ENCODE measurements at regions not wholly inside any gene's neighbourhood (a gene's known extent, or its start where the extent isn't known, plus 50 kb on each side); places are given as distances from the start of the nearest gene placed in this dataset.

DNA sequence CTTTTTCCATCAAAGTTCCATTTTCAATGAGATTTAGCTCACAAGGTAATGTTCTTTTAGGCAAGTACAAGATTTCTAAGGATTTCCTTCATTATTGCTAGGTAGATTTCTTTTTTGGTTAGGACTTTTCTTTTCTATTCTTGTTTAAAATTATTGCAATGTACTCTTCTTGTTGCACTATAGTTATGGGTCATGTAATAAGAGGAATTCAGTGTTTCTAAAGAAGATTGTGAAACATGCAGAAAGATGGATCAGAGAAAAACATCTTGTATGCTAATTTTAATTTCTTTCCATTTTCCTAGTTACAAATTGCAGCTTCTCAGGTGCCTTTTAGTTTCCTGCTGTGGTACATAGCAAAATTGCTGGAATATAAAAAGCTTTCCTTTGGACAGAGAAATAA, 56.1 kb downstream of the BTG1 start:
- DNase-seq (ENCODE audit: low spot score): no peak

DNA sequence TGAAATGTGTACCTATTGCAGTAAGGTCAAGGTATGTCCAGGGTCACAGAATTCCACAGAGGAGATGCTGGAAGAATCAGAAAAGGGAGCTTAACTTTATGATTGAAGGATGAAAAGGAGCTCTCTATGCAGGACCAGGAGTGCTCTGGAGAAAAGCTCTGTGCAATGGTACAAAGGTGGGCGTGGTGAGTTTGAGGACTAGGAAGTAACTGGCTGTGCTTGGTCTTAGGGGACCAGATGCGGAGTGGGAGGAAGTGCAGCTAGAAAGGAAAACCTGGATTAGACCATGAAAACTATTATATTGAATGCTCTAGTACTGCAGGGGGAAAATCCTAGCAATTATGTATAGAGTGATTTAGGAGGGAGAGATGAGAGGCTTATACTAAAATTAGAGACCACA, 56.8 kb downstream of the BTG1 start:
- DNase-seq (ENCODE audit: low spot score): no peak

DNA sequence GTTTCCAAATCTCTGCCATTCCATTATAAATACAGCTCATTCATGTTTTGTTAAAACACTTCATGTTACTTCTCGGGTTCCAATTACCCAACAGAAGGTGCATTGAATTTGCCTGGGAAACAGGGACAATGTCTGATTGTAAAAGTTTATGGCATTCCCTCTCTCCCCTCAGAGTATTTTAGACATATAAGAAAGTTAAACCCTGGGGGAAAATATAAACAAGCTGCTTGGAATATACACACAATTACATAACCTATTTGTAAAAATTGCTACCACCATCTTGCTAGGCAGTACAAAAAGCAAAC, 60.0 kb downstream of the BTG1 start:
- DNase-seq (ENCODE audit: low spot score): no peak

DNA sequence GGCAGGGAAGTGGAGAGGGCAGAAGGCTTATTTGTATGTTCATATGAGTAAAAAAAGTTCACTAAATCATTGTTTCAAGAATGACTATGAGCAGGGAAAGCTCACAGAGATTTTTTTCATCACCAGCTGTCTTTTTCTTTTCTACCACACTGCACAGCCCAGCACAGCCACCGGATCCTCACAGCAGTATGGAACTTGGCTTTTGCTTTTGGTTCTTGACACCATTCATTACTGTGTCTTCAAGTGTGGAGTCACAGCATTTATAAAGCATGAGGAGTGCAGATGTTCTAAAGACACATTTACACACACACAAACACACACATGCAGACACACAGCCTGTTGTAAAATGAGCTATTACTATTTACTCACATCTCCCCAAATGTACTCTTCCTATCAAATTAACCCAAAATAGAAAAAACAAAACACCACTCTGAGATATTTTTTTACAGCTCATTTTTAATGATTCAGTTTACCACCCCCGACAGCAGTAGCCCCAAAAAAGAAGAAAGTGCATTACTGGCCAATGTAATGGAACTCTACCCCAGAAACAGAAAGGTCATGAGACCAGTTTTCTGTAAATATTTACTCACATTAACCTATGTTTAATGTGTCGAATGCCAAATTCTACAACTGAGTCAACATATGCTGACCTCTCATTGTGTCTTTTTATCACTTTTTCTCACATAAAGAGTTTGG, 60.5 kb downstream of the BTG1 start:
- DNase-seq (ENCODE audit: low spot score): no peak

DNA sequence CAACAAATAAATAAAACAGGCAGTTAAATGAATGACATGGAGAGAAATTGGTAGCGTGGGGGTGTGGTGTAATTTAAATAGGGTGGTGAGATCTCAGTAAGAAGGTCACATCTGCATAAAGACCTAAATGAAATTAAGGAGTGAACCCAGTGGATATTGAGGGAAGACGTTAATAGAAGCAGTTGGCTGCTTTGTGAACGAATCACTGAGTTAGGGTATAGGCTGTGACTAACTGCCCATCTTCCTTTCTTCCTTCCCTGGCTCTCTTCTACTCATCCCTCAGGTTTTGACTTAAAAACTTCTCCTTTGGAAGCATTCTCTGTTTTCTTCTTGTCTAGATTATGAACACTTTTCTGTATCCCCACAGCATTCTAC, 64.7 kb downstream of the BTG1 start:
- DNase-seq (ENCODE audit: low spot score): no peak

DNA sequence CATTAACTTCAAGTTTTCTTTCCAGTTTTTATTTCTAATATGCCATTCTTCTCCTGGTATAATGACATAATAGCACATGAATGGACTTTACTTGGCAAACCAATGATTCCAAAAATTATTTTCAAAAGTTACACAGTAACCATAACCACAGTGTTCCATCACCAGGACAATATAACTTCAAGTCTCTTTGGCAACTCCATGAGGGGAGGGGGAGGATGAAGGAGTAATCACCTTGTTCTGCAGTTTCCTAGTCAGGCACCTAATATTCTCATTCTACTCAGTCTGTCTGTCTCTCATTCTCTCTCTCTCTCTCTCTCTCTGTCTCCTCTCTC, 66.6 kb downstream of the BTG1 start:
- no peak for DNase-seq (ENCODE audit: low spot score)

DNA sequence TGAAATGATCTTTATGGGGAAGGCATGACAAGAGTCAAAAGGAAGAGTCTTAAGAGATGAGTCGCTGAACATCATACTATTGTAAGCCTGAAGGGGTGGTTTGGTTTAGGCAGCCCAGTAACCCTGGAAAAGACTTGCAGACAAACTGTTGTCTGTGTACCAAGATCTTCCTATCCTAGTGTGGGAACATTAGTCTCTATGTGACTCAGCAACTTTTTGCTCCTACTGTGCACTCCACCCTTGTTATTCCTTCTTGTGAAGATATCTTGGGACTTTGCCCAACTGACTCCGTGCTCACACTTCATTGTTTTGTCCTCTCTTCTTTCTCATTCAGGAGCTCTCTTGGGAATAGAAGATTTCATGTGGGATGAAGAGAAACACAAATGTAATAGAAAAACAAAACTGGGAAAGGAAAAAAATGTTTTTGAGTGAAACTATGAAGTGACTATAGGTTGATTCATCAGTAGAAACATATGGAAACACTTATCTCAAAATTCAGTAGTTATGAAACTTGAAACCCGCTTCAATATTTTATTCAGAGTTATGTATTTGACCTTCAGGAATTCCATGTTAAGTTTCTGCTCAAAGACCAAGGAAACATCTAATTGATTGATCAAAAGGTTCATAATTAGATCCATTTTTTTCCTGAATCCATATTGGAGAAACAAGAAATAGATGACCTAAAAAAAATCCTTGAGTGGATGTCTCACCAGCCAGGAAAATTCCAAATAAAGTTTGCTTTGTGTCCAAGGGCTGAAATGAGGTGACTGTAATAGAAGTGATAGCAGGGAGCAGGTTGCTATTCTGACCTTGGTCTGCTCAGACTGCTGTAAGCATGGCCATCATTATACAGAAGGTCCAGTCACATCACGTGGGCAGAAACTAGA, 67.2 kb downstream of the BTG1 start:
- DNase-seq (ENCODE audit: low spot score): no peak

DNA sequence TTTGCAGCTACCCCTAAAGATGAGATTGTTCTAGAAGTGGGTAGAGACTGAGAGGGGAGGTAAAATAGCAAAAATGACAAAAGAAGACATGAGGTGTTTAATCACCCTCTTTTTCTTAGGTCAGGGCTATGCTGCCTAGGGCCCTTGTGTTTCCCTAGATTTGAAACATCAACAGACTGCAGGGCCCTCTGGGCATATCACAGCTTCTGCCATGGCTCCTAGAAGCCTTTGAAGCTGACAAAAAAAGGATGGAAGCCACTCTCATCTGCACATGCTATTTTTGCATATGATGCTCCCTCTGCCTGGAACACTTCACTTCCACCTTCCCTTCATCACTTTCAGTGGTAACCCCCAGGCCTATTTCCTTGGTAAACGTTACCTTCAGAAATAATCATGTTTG, 68.1 kb downstream of the BTG1 start:
- DNase-seq (ENCODE audit: low spot score): no peak

DNA sequence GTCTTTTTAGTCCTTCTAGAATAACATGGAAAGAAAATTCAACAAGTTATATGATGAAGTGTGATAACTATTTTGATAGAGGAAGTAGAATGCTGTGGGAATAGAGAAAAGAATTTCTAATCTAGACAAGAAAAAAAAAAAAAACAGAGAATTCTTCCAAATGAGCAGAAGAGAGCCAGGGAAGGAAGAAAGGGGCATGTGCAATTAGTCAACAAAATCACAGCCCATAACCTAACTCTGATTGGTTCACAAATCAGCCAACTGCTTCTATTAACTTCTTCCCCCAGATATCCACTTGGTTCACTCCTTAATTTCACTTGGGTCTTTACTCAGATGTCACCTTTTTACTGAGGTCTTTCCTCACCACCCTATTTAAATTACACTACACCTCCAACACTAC, 69.5 kb downstream of the BTG1 start:
- no peak for DNase-seq (ENCODE audit: low spot score)

DNA sequence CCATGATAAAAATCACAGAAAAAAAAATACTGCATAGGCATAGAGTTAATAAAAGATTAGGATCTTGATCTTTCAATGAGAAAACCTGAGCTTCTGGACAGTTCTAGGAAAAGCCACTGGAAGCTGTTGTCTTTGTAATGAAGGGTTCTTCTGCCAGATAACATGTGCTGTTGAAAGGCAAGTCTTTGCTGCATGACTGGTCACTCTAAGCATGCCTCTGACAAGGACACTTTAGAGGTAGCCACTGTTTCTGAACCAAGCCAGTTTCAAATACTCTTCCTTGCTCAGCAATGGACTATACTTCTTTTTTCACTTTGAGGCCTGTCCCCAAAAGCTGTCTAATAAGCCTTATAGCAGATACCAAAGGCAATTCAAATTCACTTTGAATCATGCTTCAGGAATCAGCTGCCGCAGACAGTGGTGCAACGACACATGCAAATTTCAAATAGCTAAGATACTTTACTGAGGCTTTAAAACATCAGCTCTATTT, 70.2 kb downstream of the BTG1 start:
- no peak for DNase-seq (ENCODE audit: low spot score)

DNA sequence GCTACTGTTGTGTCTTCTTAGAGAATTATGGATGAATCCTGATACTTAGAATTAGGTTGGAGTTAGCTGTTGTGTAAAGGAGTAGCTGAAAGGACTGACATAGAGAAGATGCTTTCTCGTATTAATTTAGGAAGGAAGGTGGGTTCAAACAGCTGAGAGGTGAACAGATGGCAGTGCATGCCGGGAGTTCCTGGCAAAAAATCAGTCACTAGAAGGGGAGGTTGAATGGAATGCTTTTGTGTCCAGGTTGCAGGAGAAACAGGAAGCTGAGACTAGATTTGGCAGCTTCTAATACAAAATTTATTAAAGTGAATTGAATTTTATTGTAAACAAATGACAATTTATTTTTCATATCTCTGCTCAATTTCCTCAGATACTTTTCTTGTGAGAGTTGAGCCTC, 70.8 kb downstream of the BTG1 start:
- DNase-seq (ENCODE audit: low spot score): no peak

DNA sequence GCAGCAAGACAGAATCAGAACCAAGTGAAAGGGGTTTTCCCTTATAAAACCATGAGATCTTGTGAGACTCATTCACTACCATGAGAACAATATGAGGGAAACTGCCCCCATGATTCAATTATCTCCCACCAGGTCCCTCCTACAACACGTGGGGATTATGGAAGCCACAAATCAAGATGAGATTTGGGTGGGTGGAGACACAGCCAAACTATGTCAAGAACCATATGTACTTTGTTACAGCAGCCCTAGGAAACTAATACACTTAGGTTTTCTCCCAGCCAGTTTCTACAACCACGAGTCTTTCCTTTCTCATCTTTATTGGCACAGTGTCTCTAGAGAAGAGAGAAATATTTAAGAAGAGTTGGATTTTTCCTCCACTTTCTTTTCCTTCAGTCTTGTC, 72.6 kb downstream of the BTG1 start:
- DNase-seq (ENCODE audit: low spot score): no peak

DNA sequence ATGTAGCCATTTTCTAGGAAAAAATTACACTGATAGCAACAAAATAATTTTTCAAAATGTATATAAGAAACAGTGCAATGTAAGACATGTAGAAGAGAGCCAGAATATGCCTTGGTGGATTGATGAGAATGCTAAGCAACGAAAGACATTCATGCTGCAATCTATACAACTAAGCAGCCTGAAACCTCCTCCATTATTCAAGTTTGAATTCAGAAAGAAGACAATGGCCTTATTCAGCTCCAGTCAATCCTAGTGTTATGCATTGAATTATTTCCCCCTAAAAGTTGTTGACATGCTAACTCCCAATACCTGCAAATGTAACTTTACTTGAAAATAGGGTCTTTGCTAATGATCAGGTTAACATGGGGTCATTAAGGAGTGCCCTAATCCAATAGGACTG, 73.5 kb downstream of the BTG1 start:
- DNase-seq (ENCODE audit: low spot score): no peak

DNA sequence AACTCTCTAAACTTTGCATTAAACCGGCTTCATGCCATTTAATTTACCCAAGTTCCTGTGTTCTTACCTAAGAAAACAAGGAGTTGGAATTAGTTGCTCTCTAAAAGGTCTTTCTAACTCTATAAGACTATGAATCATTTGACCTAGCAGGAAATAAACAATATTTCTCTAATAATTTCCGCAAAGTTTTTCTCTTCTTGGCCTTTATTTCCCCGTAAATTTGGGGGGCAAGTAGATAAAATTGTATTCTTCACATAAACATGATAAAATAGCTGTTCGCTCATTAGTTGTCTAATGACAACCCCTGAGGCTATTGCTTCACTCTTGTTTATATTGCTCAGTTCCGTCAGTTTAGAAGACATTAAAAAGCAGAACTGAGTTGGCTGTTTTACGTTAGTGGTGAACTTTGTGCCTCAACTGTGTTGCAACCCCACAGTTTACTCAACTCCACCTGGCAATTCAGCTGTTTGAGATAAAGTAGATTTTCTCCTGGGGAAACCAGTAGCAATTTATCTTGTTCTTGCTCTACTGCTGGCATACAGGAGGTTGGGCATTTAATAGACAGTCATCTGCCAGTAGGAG, 74.7 kb downstream of the BTG1 start:
- DNase-seq (ENCODE audit: low spot score): peak; percentile 76

DNA sequence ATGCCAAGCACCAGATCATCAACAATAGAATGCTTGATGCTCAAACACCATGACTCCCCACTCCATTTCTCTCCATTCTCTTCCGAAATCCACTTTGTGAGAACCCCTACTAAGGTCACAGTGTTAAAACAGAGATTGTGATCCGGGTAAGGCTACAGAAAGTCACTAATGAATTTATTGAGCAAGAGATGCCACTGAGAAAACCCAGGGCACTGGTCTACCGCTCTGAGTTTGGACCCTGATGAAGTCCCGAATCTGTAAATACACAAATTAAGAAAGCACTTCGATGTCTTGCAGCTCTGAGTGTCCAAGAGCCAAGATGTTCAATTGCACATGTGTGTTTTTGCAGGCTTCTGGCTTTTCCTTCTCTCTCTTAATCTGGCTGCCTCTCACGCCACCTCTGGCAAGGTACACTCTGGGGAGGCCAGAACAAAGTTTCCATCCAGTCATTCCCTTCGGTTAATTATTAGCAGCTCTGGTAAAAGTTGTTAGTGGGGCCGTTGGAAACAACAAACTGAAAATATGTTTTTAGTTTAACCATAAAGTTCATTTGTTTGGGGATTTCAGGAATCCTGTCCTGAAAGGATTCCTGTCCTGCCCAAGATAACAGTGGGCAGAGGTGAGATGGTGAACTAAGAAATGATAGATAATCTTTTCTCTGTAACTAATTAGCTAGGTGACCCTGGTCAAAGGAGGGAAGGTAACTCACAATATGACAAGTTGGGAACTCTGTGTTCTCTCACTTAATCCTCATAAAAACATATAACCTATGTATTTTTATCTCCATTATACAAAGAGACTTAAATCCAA, 75.4 kb downstream of the BTG1 start:
- DNase-seq (ENCODE audit: low spot score): peak; percentile 74

DNA sequence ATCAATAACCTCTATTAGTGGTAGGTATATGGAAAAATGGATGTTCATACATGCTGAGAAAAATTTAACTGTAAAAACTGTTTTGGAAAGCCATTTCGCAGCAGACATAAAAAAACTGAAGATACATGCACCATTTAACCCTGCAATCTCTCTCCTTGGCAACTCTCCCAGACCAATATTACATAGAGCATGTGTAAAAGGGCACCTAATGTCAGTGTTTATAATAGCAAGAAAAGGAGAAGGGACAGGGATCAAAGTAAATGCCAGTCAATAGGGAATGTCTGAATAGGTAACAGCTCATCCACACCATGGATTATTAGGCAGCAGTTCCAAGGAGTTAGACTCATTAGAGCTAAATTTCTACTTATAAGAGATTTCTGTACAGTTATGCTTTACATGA, 77.2 kb downstream of the BTG1 start:
- no peak for DNase-seq (ENCODE audit: low spot score)

DNA sequence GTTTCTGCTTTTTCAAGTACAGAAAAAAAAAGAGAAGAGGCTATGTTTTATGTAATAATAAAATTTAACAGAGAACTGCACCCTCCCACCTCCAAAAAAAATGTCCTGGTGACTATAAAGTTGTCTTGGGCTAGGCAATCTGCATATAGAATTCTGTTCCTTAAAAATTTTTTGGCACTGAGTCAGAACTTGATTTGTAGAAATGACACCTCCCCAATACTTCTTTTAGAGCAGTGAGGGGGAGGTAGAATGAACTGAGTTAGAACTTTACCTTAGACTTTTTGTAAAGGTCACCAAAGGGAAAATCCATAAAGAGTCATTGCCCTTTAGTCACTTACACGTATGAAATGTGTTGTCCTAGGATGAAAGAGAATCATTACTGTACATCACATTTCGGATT, 80.0 kb downstream of the BTG1 start:
- no peak for DNase-seq (ENCODE audit: low spot score)

DNA sequence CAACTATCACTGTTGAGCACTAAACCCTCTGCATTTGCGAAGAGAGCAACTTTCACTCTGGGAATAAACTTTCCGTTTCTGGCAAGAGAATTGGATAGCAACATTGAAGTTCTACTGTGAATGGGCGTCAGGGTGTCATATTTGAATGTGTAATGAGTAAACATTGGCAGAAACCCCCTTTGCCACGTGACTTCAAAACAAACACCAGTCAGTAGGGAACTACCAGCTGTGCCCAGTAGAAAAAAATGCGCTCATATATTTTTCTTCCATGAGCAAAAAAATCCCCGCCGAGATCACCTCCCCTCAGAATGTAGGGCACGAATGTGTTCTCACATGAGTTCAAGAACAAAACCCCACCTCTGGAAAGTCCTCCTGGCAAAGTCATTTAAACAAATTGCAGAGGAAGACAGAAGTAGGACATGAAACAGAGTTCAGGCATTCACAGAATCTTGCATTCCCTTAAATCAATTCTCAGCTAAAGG, 80.6 kb downstream of the BTG1 start:
- peak; percentile 59 for DNase-seq (ENCODE audit: low spot score)

DNA sequence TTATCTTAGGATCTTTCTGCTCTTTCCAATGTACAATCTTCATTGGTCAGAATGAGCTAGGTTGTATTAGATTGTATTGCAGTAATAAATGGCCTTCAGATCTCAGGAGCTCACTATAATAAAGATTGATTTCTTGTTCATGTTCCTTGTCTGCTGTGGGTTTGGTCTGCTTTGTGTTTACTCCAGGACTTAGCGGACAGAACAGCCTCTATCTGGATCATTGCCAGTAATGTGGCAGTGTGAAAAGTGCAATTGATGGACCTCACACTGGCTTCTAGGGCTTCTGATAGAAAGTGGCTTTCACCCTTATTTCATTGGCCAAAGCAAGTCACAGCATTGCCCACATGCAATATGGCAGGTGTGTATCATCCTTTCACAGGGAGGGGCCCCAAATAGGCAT, 81.2 kb downstream of the BTG1 start:
- peak; percentile 33 for DNase-seq (ENCODE audit: low spot score)

DNA sequence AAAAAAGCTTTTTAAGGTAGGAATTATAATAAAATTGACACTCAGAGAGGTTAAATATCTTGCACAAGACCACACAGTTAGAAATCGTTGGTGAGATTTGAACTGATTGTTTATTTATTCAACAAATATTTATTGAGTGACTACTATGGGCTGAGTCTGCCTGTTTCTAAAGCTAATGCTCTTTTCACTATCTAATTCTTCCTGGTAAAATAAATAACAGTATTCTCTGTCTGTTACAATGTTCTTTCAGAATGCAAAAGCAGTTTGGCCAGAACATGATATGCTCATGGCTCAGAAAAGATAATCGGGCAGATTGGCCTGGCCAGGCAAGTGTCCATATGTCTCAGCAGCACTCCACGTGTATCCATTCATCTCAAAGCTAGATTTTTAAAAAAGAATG, 82.0 kb downstream of the BTG1 start:
- DNase-seq (ENCODE audit: low spot score): no peak

DNA sequence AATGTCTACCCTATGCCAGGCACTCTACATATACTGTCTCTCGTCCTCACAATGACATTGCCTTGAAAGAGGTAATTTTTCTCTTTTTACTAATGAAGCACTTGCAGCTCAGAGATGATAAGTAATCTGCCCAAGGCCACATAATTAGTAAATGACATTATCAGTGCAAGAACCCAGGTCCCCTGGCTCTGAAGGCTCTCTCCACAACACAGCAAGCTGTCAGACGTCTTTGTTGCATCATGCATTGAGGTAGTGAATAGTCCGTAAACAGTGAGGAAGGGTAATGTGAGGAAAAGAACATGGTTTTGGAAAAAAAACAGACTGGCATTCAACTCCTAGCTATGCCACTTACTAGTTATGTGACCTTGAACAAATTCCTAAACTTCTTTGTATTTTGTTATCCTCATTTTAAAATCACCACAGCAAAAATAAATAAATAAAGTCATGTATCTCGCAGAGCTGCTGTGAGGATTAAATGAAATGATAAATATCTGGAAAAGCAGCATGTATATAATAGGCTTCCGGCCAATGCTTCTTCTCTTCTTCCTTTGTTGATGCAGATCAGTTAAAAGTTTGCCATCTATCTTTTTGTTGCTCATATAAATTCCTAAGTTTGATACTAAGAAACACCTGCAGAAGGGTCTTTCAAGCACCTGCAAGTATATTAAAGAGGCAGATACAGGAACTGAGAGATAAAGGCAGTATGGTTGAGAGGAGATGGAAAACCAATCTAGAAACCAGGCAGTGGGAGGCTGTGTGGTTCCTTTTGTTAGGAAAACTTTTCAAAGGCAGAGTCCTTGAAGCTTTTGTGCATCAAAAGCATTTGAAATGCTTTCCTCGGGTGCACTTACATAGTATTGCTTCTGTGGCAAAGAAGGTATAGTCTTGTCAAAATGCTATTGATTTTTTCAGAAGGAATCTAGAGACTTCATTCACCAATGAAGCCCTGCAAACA, 82.8 kb downstream of the BTG1 start:
- DNase-seq (ENCODE audit: low spot score): no peak
